ENCODE measurements at regions not wholly inside any gene's neighbourhood (a gene's known extent, or its start where the extent isn't known, plus 50 kb on each side); places are given as distances from the start of the nearest gene placed in this dataset.

GRCh38 chr2:188189356-188189755 lies 102.3 kb upstream of the GULP1 start:
- TF ChIP-seq POLR2AphosphoS5 (IDR thresholded peaks at IDR 0.05): no peak
- TF ChIP-seq CTCF (IDR thresholded peaks at IDR 0.05): no peak
- no peak for TF ChIP-seq POLR2A (IDR thresholded peaks at IDR 0.05)
